GM08714 (cell line): ENCODE measurements at regions not wholly inside any gene's neighbourhood (a gene's known extent, or its start where the extent isn't known, plus 50 kb on each side); places are given as distances from the start of the nearest gene placed in this dataset.

Source experiments
- H3K4me3 ChIP-seq: fragments of 200-500 bp; sonication (Bioruptor generic); 2 replicates; pipeline ENCODE4 v1.5.1; 2014; ENCODE audit warnings: mild to moderate bottlenecking, low read length, inconsistent platforms
- ZNF274 ChIP-seq: IDR thresholded peaks from 2 replicates; pipeline ENCODE4 v1.6.1; 2012; ENCODE audit warnings: mild to moderate bottlenecking, low read depth, low read length

GRCh38 chr22:49649166-49650068, 178.3 kb downstream of the BRD1 start:
- TF ChIP-seq ZNF274 = no peak
- H3K4me3 ChIP-seq = no peak overlapping the region

DNA sequence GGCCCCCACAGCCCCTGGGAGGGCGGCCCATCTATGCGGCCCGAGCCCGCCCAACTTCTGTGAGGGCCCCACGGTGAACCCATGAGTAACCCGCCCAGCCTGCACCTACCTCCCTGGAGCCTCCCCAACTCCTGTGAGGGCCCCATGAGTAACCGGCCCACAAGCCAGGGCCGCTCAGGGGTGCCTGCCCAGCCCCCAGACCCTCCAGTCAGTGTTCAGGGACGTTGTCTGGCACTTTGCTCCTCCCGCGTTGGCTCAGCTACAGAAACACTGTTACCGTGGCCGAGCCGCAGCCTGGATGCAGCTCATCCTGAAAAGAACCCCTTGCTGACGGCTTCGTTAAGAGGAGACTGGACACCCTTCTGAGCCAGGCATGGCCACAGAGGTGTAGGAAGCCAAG, 179.6 kb downstream of the BRD1 start:
- no peak overlapping the region for H3K4me3 ChIP-seq
- TF ChIP-seq ZNF274 = no peak

DNA sequence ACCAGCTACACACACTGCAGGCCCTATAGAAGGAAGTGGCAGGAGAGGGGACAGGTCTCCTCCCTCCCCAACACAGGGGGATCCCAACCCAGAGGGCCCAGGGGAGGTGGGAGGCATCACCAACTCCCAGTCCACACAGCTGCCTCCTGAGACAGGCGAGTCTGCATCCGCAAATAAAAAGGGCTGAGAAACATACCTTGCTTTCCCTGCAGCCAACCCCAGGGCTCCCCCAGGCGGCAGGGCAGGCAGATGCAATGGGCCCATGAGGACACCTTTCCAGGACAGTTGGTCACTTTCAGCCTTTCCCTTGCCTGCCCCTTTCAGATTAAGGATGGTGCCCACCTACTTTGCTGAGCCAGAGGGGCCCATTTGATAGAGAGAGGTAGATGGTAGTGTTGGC, 180.0 kb downstream of the BRD1 start:
- no peak for TF ChIP-seq ZNF274
- no peak overlapping the region for H3K4me3 ChIP-seq

DNA sequence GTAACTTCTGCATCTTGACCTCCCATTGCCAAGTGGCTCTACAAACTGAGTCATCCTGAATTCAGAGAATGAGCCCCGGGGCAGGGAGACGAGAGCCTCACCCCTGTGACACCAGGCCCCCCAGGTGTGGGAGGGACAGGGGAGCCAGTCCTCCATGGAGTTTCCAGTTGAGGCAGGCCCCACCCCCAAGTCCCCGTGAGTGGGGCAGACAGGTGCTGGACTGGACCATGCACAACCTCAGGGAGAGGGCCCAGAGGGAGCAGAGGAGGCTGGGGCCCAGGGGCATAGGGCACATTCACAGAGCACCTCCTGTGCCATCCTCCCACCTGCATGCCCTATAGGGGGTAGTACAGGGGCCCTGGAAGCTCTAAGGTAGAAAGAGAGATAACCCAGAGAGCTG, 180.8 kb downstream of the BRD1 start:
- no peak for TF ChIP-seq ZNF274
- no peak overlapping the region for H3K4me3 ChIP-seq

DNA sequence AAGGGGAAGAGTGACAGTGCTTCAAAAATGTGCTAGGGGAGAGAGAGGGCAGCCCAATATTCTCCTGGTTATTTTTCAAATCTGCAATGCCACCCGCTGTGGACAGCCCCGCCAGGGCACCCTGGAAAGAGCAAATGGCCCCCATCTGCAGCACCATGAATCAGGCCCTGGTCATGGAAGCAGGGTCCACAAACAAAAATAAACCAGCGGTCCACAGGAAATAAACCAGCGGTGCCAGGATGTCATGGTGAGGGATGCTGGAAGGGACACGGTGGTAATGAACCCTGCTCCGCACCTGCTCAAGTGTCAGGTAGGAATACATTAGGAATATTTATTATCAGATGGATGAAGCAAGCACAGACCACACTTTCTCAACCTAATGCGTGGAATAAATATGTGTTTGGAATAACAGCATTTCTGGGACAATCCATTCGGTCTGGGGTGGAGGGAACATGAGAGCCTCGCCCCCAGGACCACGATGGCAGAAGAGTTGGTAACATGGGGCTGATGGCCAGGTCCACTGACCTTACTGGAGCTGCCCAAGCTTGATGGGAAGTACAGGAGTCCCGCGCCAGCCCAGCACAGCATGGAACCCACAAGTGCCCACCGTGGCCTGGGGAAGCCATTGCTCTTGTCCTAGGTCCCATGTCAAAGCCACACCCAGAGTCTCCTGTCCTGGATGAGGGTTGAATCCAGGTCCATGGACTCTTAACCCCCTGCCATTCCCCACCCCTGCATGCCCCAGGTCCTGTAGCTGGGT, 181.7 kb downstream of the BRD1 start:
- H3K4me3 ChIP-seq = no peak overlapping the region
- no peak for TF ChIP-seq ZNF274

- no peak for TF ChIP-seq ZNF274
- H3K4me3 ChIP-seq = no peak overlapping the region
Measured at GRCh38 chr22:49645257-49645656, 182.4 kb downstream of the BRD1 start.

- no peak overlapping the region for H3K4me3 ChIP-seq
- TF ChIP-seq ZNF274 = no peak
Measured at GRCh38 chr22:49643998-49644397, 183.7 kb downstream of the BRD1 start.

DNA sequence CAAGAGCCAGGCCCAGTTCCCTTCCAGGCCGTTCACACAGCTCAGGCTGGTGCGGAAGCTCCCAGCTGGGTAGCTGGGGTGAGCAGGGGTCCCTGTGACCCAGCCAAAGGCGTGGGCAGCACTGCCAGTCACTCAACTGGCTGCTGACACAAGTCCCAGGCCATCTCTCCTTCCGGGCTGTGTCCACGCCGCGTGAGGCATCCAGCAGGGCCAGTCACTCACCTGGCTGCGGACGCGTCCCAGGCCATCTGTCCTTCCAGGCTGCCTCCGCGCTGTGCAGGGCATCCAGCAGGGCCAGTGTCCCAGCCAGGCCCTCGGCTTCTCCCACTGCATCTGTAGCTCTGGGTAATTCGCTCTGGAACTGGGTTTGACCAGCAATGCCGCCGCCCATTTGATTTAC, 184.2 kb downstream of the BRD1 start:
- TF ChIP-seq ZNF274 = no peak
- H3K4me3 ChIP-seq = no peak overlapping the region

DNA sequence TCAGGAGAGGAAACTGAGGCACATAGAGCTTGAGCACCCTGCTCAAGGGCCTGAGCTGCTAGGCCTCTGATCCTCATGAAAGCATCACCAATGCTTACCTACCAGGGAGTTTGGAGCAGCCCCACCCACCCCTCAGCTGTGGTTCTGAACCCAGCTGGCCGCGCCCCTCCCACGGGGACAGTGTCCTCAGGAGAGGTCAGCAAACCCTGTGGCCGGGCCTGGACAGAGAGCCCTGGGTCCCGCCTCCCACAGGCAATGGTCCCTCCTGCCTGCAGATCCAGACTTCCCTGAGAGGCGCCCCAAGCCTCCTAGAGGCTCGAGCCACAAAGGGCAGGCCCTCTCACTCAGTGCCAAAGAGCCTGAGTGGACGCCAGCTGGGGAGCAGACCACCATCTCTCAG, 184.9 kb downstream of the BRD1 start:
- no peak for TF ChIP-seq ZNF274
- H3K4me3 ChIP-seq = no peak overlapping the region

GRCh38 chr22:49642331-49642730, 185.3 kb downstream of the BRD1 start:
- TF ChIP-seq ZNF274 = no peak
- H3K4me3 ChIP-seq = no peak overlapping the region

DNA sequence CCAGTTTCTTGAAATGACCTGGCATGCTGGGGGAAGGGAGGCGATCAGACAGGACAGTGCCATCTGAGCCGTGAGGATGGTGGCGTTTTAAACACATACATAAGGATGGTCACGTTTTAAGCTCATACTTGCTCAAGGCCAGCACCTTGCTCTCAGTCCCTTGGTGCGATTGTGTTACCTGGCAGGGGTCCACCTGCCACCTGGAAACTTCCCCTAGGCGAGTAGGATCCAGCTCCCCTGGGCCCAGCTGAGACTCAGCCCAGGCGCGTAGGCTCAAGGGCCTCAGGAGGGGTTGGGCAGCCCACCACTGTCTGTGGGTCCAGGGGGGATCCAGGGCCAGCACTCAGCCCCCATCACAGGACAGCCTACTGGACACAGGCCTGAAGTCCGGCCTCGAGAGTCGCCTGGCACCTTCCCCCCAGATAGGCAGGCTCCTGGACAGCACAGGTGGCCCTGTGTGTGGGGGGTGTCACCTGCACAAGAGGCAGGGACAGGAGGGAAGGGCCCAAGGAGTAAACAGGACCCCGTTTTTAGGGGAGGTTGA, 185.8 kb downstream of the BRD1 start:
- no peak overlapping the region for H3K4me3 ChIP-seq
- no peak for TF ChIP-seq ZNF274

- TF ChIP-seq ZNF274 = no peak
- H3K4me3 ChIP-seq = no peak overlapping the region
Measured at GRCh38 chr22:49640366-49641095, 187.1 kb downstream of the BRD1 start.

DNA sequence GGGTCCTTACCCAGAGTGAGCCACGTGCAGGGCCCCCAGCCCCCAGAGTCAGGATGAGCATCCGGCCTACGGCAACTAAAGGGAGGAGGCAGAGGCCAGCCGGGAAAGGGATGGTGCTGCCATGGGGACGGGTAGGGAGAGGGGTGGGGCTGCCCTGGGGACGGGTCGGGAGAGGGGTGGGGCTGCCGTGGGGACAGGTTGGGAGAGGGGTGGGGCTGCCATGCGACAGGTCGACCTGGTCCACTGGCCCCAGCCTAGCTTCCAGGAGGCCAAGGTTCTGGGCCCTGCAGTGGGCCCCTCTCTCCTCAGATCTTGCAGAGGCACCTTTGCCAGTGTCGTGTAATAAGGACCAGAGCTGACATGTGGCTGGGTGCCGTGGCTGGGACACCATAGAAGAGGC, 187.7 kb downstream of the BRD1 start:
- H3K4me3 ChIP-seq = no peak overlapping the region
- no peak for TF ChIP-seq ZNF274

GRCh38 chr22:49638788-49639187, 188.9 kb downstream of the BRD1 start:
- H3K4me3 ChIP-seq = no peak overlapping the region
- no peak for TF ChIP-seq ZNF274
